SKM-1 treated with dmso at 0.1 percent for 144 hours (cell line): ENCODE measurements at regions not wholly inside any gene's neighbourhood (a gene's known extent, or its start where the extent isn't known, plus 50 kb on each side); places are given as distances from the start of the nearest gene placed in this dataset.
"Not testable (repeated sequence)": the region's sequence is repeated elsewhere in the genome, so short reads cannot be mapped to it uniquely, and the experiment has no call there.

Experiments
- DNase-seq: peaks from one replicate; lab custom pipeline; 2025; ENCODE audit not compliant: unreplicated experiment; lab: John Stamatoyannopoulos, UW

DNA sequence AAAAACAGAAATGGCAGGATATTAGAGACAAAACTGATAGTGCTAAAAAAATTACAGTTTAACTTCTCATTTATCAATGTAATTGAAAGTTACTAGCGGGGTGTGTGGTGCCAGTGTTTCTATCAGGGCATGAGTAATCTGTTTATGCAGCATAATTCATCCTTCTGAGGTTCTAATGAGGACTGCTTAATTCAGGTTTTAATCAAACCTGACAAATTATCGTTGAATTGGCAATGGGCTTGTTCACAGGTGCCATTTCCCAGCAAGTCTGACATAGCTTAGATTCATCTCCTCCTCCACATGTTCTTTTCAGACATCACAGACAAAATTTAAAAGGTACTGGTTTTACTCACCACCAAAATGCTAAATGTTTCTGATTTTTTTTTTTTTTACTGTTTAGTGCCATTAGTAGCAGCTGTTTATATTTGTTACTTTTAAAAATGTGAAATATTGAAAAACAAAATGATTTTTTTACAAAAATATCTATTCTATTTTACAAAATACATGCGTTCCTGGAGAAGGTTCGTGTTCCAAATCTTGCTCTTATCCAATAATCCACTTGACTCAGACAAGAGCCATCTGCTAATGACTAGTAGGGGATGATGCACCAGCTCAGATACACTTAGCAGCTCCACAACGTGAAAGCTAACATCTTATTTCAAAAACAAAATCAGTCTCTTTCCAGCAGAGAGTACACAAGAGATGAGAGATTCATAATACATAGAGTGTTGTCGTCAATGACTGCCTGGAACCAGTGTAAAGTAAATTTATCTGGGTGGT, 447.7 kb upstream of the DPPA4 start:
- no peak for DNase-seq

DNA sequence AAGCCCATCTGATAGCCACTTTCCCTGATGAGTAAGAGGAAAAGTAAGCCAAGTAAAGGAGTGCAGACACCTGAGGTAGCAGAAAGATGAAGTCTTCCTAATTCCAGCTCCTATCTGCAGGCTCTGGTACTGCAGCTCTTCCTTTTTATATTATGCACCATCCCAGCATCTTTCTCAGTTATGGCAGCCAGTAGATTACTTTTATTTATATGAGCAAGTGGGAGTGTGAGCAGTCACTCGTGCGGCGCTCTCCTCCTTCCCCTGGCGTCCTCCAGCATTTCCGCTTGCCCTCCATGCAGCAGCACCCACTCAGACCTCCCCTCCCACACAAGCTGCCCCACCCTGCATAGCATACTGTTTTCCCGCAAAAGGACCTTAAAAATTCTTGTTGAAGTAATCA, 465.9 kb upstream of the DPPA4 start:
- DNase-seq, result no peak

DNA sequence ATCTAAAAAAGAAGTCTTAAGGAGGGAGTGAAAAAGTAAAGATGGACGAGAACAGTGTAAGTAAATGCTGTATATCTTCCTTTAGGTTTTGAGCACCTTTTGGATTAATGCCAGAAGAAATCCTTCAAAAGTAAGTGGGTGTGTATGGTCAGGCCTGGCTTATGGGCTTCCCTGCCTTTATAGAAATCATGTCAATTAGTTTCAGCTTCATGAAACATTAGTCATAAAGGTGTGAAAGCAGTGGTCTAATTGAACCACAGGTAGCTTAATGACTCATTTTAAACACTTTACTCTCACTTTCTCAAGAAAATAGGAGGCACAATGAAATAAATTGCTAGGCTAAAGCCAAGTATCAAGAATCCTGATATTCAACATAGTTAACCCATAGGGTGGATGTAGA, 467.4 kb upstream of the DPPA4 start:
- DNase-seq, result no peak

DNA sequence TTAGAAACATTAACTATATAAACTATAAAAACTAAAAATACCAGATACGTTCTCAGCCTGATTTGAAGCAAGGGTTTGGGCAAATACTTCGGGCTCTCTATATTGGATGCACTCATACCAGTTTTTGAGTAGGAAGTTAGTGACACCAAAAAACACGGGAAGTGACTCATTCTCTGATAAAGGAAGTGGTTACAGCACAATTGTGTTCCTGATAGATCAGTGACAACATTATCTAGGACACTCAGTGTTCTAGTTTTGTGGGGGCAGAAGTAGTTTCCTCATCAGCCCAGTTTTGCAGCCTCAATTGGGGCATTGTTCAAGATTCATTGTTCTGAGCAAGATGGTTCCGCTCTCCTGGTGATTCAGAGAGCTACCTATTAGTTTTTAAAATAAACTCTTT, 469.6 kb upstream of the DPPA4 start:
- DNase-seq, result peak; percentile 90

DNA sequence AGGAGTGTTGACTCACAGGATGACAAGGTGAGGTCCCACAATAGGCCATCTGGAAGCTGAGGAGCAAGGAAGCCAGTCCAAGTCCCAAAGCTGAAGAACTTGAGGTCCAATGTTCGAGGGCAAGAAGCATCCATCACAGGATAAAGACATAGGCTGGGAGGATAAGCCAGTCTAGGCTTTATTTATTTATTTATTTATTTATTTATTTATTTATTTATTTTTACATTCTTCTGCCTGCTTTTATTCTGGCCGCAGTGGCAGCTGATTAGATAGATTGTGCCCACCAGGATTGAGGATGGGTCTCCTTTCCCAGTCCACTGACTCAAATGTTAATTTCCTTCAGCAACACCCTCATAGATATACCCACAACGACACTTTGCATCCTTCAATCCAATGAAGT, 472.2 kb upstream of the DPPA4 start:
- no peak for DNase-seq

DNA sequence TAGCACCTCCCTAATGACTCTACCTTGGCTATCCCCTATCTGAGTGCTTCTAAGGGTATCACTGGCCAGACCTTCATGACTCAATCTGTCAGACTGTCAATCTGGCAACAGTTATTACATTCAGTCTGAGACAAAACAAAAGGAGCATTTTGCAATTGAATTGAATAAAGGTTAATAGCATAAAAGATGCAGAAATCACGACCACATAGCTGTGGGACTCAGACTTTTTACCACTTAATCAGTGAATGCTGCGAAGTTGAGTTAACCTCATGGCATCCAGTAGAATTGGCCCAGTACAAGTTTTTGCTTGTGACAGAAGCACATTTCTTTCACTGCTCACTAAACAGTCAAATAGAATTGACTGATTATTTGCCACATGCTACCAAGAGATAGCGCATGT, 480.7 kb upstream of the DPPA4 start:
- DNase-seq, result no peak

DNA sequence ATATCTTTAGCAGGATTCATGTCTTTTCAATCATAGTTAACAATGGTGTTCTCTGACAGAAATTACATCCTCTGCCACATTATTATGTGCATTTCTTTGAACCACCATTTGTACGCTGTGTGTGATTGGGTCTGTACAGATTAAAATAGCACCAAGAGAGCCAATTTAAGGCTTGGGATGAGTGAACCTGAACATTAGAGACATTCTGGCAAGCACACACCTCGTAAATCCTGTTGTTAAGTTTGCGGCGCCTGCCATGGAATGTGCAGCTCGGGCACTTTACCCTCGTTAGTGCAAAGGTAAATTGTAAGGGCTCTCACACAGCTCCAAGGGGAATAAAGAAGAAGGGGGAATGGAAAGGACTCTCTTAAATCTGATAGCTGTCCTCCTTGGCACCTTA, 482.4 kb upstream of the DPPA4 start:
- no peak for DNase-seq

DNA sequence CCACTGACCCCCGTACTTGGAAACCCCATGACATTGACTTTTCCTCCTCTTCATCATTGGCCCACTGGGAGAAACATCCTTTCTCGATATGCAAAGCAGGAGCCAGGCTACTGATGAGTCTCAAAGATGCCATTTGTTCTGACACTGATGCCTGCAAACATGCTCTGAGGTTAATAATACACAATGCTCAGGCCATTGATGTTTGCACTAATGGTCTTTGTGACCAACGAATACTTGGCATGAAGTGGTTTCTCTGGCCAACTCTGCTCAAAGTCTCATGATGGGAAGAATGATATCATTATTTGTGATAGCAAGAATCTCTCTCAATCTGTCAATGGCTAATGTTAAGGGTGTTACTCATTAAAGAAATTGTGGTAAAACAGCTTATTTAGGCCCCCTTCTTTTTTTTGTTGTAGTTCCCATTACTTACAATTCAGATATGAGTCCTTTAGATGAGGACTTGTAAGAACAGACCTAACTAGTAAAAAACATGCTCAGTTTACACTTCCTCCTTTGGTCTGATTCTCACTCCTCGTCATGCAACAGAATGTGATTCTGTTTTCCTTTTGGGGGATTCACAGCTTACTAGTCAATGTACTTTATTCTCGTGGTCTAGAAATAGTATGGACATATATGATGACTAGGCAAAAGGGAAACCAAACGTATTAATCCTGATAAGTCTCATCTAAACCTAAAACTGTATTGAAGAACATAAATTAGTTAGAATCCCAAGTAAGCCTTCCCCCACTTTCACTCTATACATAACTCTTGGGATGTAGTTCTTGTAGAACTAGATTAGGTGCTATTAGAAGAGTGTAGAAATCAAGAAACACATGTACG, 488.8 kb upstream of the DPPA4 start:
- no peak for DNase-seq

DNA sequence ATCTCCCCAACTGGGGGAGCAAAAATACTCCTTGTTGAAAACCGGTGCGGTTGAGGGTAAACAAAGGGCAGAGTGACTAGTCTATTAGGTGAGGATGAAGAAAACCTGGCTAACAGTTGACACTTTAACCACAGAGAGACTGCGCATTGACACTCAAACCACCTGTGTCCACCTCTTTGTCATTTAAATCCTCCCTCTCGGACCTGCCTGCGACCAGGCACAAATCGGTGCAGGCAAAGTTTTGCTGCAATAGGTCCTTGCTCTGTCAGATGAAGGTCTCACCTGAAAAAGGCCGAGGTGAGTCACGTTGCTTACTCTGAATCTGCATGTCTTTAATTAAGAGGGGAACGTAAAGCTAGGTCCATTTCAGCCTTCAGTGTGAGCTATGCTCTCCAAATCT, 494.1 kb upstream of the DPPA4 start:
- no peak for DNase-seq

DNA sequence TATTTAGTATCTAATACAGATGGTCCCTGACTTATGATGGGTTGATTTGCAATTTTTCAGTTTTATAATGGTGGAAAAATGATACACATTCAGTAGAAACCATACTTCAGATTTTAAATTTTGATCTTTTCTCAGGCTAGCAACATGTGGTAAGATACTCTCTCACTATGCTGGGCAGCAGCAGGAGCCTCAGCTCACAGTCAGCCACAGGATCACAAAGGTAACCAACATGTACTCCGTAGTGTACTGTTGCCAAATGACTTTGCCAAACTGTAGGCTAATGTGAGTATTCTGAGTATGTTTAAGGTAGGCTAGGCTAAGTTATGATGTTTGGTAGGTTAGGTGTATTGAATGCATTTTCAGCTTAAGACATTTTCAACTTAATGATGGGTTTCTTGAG, 498.6 kb upstream of the DPPA4 start:
- no peak for DNase-seq

DNA sequence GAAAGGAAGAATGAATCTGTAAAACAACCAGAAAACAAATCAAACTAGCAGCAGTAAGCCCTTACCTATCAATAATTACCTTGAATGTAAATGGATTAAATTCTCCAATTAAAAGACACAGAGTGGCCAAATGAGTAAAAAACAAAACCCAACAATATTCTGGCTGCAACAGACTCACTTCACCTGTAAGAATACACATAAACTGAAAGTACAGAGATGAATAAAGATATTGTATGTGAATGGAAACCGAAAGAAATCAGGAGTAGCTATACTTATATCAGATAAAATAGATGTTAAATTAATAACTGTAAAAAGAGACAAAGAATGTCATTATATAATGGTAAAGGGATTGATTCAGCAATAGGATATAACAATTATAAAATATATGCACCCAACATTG, 514.5 kb upstream of the DPPA4 start:
- no peak for DNase-seq

DNA sequence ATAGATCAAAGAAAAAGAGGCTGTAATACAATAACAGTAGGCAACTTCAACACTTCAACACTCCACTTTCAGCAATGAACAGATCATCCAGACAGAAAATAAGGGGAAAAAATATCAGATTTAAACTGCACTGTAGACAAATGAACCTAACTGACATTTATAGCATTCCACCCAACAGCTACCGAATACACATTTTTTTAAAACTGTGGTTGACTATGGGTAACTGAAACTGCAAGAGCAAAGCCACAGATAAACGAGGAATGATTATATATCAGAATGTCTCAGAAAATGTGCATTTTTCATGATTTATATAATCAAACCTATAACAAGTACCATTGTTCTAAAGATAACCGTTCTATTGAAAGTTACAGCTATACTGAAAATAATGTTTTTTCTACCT, 514.9 kb upstream of the DPPA4 start:
- no peak for DNase-seq

DNA sequence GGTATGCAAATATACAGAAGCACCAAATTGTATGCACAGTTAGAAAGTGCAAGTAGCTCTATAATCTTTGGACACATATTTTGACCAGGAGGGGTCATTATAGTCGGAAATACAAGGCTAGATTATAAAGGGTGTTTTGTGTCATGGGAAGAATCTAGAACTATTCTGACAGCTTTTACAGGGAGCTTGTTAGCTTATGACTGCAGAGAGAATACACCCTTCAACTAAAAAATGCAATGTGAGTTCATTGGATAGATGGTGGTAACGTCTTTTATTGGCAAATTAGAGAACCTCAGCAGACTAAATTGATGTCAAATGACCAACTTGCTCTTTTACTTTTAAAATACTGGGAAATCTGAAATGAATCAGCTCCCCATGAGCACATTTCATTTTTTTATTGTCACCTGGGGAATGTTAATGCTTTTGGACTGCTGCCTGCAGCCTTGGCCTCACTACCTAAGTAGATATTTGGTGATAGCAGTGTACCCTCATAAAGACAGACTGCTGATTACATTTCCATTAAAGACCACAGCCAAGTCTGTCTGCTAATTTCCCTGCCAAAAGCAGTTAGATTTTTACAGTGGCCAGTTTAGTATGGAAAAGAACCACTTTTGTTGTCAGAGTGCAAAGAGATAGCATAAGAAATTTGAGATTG, 515.9 kb upstream of the DPPA4 start:
- no peak for DNase-seq

DNA sequence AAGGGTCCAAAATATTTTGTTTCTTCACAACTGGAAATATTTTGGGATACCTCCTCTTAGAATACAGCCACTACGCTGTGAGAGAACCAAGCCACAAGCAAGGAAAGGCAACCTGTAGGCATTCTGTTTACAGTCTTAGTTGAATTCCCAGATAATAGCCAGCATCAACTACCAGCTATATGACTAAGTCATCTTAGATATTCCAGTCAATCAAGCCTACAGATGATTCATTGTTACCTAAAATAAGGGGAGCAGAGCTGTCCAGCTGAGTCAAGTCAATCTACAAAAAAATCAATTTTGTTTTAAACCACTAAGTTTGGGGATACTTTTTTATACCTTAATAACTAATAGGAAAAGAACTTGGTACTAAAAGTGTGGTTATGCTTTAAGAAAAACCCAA, 526.4 kb upstream of the DPPA4 start:
- DNase-seq, result no peak

DNA sequence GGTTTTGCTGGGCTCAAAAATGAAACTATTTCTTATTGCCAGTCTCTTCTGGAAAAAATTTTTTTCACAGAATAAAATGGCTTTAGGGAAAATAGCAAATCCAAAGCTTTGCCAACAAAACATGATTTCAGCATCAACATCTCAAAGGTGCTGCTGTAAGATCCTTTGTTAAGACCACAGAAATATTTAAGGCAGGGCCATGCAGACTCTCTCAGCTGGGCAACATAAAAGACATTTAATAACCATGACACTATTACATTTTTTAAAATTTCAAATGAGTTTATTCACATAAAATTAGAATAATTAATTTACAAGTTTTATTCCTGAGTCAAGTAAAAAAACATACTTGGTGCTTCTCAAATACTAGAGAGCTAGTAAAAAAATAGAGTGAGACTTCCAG, 527.1 kb upstream of the DPPA4 start:
- no peak for DNase-seq

DNA sequence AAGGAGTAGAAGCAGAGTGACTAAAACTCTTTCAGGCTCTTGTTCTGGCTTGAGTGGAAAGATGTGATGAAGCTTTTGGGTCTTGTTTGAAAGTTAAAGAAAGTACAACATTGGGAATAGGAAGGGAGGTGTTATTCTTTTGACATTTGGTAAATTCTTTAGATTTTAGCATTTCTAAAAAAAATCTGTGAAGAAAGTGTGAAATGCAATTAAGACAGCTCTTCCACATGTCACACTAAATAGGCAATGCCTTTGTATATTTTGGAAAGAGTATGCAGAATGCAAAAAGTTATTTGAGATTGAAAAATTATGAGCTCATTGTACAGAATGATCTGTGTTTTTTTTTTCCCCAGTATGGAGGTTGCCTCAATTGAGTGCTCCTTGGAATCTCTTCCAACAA, 532.2 kb upstream of the DPPA4 start:
- no peak for DNase-seq

DNA sequence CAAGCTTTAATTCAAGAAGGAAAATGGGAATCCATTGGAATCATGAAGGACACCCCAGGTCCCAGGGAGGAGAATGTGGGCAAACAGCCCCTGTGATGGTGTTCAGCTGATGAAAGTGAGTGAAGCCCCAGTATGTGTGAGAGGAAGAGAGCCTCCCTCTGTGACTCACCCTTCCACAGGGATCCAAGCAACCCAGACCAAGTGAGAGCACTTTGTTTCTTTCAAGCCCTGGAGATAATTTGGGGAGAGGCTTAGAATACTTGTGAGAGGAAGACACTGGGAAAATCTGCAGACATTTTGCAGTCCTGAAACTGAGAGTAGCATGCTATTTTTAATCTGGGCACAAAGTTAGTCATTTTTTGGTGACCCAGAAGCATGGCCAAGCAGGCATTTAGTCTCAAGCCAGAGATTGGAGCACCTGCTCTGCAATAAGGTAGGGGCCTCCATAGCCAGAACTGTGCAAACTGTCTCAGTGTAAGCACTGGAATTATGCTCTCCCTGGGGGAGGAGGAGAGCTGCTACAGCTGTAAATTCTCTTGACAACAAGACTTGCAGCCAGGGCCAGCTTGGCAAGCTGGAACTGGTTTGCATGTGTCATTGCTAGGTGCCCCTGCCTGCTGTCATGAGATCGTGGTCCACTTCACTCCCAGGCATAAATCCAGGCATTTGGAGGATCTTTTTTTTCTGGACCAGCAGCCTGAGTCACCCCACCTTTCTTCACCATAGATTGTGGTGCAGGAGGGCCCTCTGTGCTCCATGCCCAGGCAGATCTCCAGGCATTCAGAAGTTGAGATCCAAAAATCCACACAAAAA, 537.8 kb upstream of the DPPA4 start:
- DNase-seq, result no peak

DNA sequence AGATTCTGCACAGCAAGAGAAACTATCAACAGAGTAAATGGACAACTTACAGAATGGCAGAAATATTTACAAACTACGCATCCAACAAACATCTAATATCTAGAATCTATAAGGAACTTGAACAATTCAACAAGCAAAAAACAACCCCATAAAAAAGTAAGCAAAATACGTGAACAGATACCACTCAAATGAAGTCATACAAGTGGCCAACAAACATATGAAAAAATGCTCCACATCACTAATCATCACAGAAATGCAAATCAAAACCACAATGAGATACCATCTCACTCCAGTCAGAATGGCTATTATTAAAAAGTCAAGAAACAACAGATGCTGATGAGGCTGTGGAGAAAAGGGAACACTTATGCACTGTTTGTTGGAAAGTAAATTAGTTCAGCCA, 540.3 kb upstream of the DPPA4 start:
- DNase-seq, result not testable (repeated sequence)

DNA sequence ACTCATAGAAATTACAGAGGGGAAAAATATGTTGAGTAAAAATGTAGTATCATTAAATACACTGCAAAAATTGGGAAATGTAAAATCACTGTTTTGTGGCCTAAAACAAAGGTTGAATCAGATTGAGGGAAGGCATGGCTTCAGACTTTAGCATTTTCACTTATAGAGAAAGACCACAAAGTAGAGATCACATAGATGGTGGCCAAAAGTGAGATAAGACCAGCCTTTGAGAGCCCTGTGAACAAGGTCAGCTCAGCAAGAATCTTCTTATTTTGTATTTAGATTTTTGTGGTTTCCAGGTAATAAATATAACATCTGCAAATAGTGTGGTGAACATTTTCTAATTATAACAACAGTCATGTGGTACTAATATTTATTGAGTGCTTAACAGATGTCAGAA, 544.8 kb upstream of the DPPA4 start:
- DNase-seq, result no peak

DNA sequence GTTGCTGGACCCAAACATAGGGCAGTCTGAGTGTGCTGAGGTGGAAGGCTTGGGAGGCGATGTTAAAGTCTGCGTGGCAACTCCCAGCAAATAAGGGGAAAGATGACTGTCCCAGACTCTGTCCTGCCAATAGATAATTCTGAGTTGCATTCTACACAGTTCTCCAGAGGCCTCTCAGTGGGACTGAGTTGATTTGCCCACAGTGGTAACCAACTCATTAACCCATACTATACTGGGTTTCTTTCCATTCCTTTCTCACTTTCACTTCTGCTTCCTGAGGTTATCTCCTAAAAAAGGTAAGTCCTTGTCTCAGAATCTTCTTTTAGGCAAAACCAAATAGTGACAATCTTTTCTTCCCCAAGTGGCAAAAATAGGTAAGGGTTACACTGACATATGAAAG, 549.9 kb upstream of the DPPA4 start:
- DNase-seq, result no peak

DNA sequence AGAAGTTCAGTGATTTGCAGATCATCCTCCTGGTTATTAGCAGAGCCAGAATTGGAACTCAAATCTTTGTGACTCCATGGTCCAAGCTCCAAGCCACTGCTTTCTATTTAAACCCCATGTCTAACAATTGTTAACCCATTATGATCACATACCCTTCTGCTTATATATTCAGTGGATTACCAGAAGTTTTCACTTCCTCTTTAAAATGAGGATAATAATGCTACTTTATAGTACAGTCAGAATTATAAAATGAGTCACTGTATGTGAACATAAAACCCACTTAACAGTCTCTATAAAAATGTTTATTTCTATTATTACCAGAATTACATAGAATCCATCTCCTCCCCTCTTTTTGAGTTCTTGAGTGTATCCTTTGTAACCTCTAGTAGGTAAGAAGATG, 550.7 kb upstream of the DPPA4 start:
- DNase-seq, result no peak
